AG08395 (cell line): ENCODE measurements at regions not wholly inside any gene's neighbourhood (a gene's known extent, or its start where the extent isn't known, plus 50 kb on each side); places are given as distances from the start of the nearest gene placed in this dataset.
"Not testable (repeated sequence)": the region's sequence is repeated elsewhere in the genome, so short reads cannot be mapped to it uniquely, and the experiment has no call there.

Experiments used
- DNase-seq: peaks from one replicate; pipeline ENCODE4 v3.0.0; 2012; ENCODE audit warnings: mixed read lengths, low spot score

- peak; percentile 72 for DNase-seq
Observed at GRCh38 chr7:79778786-79779770, 325.6 kb upstream of the MAGI2 start.

- DNase-seq: no peak
Observed at GRCh38 chr7:79775911-79776310, 322.4 kb upstream of the MAGI2 start.

- DNase-seq: no peak
Observed at GRCh38 chr7:79774150-79774549, 320.7 kb upstream of the MAGI2 start.

GRCh38 chr7:79770970-79771369 is 317.5 kb upstream of the MAGI2 start:
- no peak for DNase-seq

- no peak for DNase-seq
Observed at GRCh38 chr7:79770063-79770462, 316.6 kb upstream of the MAGI2 start.

GRCh38 chr7:79767876-79768560 is 314.6 kb upstream of the MAGI2 start:
- not testable (repeated sequence) for DNase-seq

GRCh38 chr7:79767192-79767591 is 313.7 kb upstream of the MAGI2 start:
- not testable (repeated sequence) for DNase-seq

- no peak for DNase-seq
Observed at GRCh38 chr7:79761876-79762429, 308.5 kb upstream of the MAGI2 start.

- DNase-seq: not testable (repeated sequence)
Observed at GRCh38 chr7:79750941-79751340, 297.5 kb upstream of the MAGI2 start.

GRCh38 chr7:79749856-79750255 is 296.4 kb upstream of the MAGI2 start:
- DNase-seq: no peak

GRCh38 chr7:79741684-79742083 is 288.2 kb upstream of the MAGI2 start:
- no peak for DNase-seq

GRCh38 chr7:79740076-79740475 is 286.6 kb upstream of the MAGI2 start:
- no peak for DNase-seq

GRCh38 chr7:79739036-79739709 is 285.7 kb upstream of the MAGI2 start:
- not testable (repeated sequence) for DNase-seq

GRCh38 chr7:79736418-79736817 is 283.0 kb upstream of the MAGI2 start:
- no peak for DNase-seq

GRCh38 chr7:79735012-79735411 is 281.5 kb upstream of the MAGI2 start:
- no peak for DNase-seq

GRCh38 chr7:79734181-79734580 is 280.7 kb upstream of the MAGI2 start:
- no peak for DNase-seq

GRCh38 chr7:79732535-79732934 is 279.1 kb upstream of the MAGI2 start:
- no peak for DNase-seq

GRCh38 chr7:79730971-79731370 is 277.5 kb upstream of the MAGI2 start:
- DNase-seq: no peak

- DNase-seq: no peak
Observed at GRCh38 chr7:79723833-79724618, 270.6 kb upstream of the MAGI2 start.

GRCh38 chr7:79722217-79722616 is 268.8 kb upstream of the MAGI2 start:
- DNase-seq: no peak

GRCh38 chr7:79719216-79719615 is 265.7 kb upstream of the MAGI2 start:
- DNase-seq: no peak
